Ovary (tissue), 7 donors: ENCODE measurements at regions not wholly inside any gene's neighbourhood (a gene's known extent, or its start where the extent isn't known, plus 50 kb on each side); places are given as distances from the start of the nearest gene placed in this dataset.

Experiments
- DNase-seq, 5 donors: peaks; one replicate each; pipeline ENCODE4 v3.0.0-alpha.2; 2019 to 2020
- H3K27ac ChIP-seq, 2 donors: fragments of 200-600 bp; one replicate each; pipeline versions ENCODE4 v1.5.1 to v1.8.0; 2019 to 2022
- H3K27me3 ChIP-seq: fragments of 200-600 bp; one replicate; pipeline ENCODE4 v1.8.0; 2022
- H3K36me3 ChIP-seq: fragments of 200-600 bp; sonication (generic); one replicate; pipeline ENCODE4 v1.5.1; 2019
- H3K4me1 ChIP-seq: one replicate; pipeline ENCODE4 v1.8.1; 2013; ENCODE audit warnings: mild to moderate bottlenecking, moderate library complexity; ENCODE audit not compliant: insufficient read depth
- H3K4me3 ChIP-seq: fragments of 200-600 bp; sonication (generic); one replicate; pipeline ENCODE4 v1.5.1; 2017
- H3K9me3 ChIP-seq, 2 donors: fragments of 200-600 bp in 1 of 2; sonication (generic) in 1 of 2; one replicate each; pipeline versions ENCODE4 v1.5.1 to v1.8.1; 2013 to 2019; ENCODE audit warnings: mild to moderate bottlenecking in 1 of 2, moderate library complexity in 1 of 2
- EP300 ChIP-seq: sonication (generic); formaldehyde crosslinking; IDR thresholded peaks from one replicate; pipeline ENCODE4 v1.6.1; 2017; ENCODE audit warnings: antibody characterized with exemption
- POLR2A ChIP-seq: fragments of 450-650 bp; IDR thresholded peaks from one replicate; pipeline ENCODE4 v1.6.1; 2017; ENCODE audit warnings: antibody characterized with exemption, mild to moderate bottlenecking, moderate library complexity
- WGBS, 3 donors: extraction: QIAGEN DNeasy Blood & Tissue Kit in 1 of 3; methylation state at CpG; one replicate each; pipeline versions ENCODE4 v1.1.5 to v1.1.7; 2013 to 2017; 5-methylcytosine and 5-hydroxymethylcytosine counted together
- intact Hi-C, 4 donors: fragments of 100-400 bp; cut with DNase I; formaldehyde crosslinking; loops; one replicate each; pipeline versions ENCODE4 v1.11.0 to v1.15.1; 2022 to 2023
- TF ChIP-seq, protein P1 (sequence below), 3 donors: fragments of 450-650 bp in 2 of 3; fragments of 200-600 bp in 1 of 3; IDR thresholded peaks; one replicate each; pipeline versions ENCODE4 v1.5.1 to v1.8.0; 2016 to 2022; ENCODE audit warnings: antibody characterized with exemption in 3 of 3, mild to moderate bottlenecking in 1 of 3
- donor health status: DM: no; HTN: no; CAD: no; lungs with moderate emphysema.
- donor health status: DM: no; HTN: no; CAD: no.
- donor health status: Bipolar disorder and iron deficiency.
- donor health status: DM: no; HTN: no; CAD: no.
- donor health status: DM: yes; HTN: yes; CAD: no.

DNA sequence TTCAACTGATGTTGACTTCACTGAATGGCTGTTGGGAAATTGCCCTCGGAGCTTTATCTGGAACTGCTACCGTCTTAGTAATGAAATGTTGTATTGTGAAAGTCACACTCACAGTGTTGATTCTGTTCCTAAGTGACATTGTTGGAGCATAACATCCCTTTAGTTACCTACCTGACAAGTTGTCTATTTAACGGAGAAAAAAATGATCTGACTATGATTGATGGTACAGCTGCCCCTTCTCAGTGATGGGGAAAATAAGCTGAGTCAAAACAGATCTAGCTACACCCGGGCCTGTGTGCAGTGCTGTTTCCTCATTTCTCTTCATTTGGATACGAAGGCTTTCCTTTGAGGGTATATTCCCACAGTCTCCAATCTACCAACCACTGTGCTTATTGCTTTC lies 472.3 kb upstream of the BRINP3 start:
- Histone ChIP-seq H3K4me3 (no peak overlapping the region), H3K9me3 (no peaks in the 10 kb centered on the region), H3K27me3 (no peaks in the 10 kb centered on the region), H3K27ac (no peak overlapping the region), H3K36me3 (no peaks in the 10 kb centered on the region), H3K4me1 (no peaks in the 10 kb centered on the region)
- TF ChIP-seq, protein P1, sequence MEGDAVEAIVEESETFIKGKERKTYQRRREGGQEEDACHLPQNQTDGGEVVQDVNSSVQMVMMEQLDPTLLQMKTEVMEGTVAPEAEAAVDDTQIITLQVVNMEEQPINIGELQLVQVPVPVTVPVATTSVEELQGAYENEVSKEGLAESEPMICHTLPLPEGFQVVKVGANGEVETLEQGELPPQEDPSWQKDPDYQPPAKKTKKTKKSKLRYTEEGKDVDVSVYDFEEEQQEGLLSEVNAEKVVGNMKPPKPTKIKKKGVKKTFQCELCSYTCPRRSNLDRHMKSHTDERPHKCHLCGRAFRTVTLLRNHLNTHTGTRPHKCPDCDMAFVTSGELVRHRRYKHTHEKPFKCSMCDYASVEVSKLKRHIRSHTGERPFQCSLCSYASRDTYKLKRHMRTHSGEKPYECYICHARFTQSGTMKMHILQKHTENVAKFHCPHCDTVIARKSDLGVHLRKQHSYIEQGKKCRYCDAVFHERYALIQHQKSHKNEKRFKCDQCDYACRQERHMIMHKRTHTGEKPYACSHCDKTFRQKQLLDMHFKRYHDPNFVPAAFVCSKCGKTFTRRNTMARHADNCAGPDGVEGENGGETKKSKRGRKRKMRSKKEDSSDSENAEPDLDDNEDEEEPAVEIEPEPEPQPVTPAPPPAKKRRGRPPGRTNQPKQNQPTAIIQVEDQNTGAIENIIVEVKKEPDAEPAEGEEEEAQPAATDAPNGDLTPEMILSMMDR (IDR thresholded peaks at IDR 0.05): no peak
- TF ChIP-seq EP300: no peak
- no peak for TF ChIP-seq POLR2A
- no peak for DNase-seq
- intact Hi-C loops: no loop called here
- WGBS, 3 donors: 22 to 37% (median 25%) methylated on average over 5 of the region's 5 CpGs

DNA sequence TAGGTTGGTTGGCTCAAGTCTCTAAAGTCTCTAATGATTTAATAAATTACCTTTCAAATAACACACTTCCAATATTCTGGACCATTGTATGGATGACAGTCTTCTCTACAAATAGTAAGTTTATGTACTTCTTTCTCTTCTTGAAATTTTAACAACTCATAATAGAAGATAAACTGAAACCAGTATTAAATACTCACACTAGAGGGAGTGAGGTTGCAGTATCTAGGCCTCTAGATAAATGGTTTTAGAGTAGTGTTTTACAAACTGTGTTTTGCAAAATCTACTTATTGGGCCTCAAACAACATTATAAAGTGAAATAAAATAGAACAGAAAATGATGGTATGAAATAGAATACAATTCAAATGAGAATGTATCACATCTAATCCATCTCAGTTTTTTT lies 479.9 kb upstream of the BRINP3 start:
- H3K4me1 ChIP-seq: no peaks in the 10 kb centered on the region
- H3K4me3 ChIP-seq: no peak overlapping the region
- DNase-seq: no peak
- intact Hi-C loops: no loop called here
- H3K9me3 ChIP-seq: no peaks in the 10 kb centered on the region
- no peaks in the 10 kb centered on the region for H3K27me3 ChIP-seq
- H3K36me3 ChIP-seq: no peaks in the 10 kb centered on the region
- TF ChIP-seq EP300 (no peak), POLR2A (no peak)
- TF ChIP-seq, protein P1 (IDR thresholded peaks at IDR 0.05): no peak
- no peak overlapping the region for H3K27ac ChIP-seq

DNA sequence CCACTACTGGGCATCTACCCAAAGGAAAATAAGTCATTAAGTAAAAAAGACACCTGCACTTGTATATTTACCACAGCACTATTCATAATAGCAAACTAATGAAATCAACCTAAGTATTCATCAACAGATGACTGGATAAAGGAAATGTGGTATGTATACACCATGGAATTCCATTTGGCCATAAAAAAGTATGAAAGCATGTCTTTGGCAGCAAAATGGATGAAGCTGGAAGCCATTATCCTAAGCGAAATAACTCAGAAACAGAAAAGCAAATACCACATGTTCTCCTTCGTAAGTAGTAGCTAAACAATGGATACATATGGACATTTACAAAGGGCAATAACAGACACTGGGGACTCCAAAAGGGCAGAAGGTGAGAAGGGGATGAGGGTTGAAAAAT lies 485.7 kb upstream of the BRINP3 start:
- 84 to 95% (median 93%) methylated on average over 2 of the region's 2 CpGs for WGBS, 3 donors
- intact Hi-C loops: no loop called here

DNA sequence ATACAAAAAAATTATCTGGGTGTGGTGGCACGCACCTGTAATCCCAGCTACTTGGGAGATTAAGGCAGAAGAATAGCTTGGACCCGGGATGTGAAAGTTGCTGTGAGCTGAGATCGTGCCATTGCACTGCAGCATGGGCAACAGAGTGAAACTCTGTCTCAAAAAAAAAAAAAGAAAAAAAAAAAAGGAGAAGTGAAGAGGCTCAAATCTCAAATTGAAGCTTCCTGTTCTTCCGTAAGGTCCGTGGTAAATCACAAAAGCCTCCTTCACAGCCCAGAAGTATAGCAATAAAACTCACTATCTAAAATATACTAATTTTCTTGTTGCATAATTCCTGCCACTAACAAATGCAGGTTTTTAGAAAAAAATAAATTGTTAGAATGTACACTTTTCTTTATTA lies 498.2 kb upstream of the BRINP3 start:
- Histone ChIP-seq H3K27ac (no peak overlapping the region), H3K4me3 (no peak overlapping the region), H3K27me3 (no peaks in the 10 kb centered on the region), H3K9me3 (no peaks in the 10 kb centered on the region), H3K4me1 (no peaks in the 10 kb centered on the region), H3K36me3 (no peaks in the 10 kb centered on the region)
- 84 to 92% (median 84%) methylated on average over 5 of the region's 5 CpGs for WGBS, 3 donors
- TF ChIP-seq, protein P1 (IDR thresholded peaks at IDR 0.05): no peak
- no peak for TF ChIP-seq EP300
- TF ChIP-seq POLR2A: no peak
- no peak for DNase-seq
- intact Hi-C loops: no loop called here

More for the DNA sequence above, 485.7 kb upstream of the BRINP3 start:
- Histone ChIP-seq H3K4me1 (no peaks in the 10 kb centered on the region), H3K27ac (no peak overlapping the region), H3K27me3 (no peaks in the 10 kb centered on the region), H3K4me3 (no peak overlapping the region), H3K9me3 (no peaks in the 10 kb centered on the region), H3K36me3 (no peaks in the 10 kb centered on the region)
- no peak for DNase-seq
- no peak for TF ChIP-seq POLR2A
- no peak for TF ChIP-seq EP300
- TF ChIP-seq, protein P1 (IDR thresholded peaks at IDR 0.05): no peak

DNA sequence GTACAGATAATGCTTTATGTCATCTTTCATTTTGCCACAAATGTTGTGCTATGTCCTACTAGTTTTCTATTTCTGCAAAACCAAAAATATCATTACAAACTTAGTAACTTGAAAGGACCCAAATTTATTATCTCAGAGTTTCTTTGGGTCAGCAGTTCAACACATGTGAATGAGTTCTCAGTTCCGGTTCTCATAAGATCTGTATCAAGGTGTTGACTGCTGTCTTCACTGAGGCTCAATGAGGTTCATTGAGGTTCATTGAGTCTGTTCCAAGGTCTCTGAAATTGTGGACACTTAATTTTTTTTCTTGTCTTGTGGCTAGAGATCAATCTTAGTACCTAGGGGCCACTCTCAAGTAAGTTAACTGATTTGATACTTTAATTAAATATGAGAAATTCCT lies 525.1 kb upstream of the BRINP3 start:
- Histone ChIP-seq H3K4me1 (no peaks in the 10 kb centered on the region), H3K9me3 (no peaks in the 10 kb centered on the region), H3K4me3 (no peak overlapping the region), H3K27me3 (no peaks in the 10 kb centered on the region), H3K36me3 (no peaks in the 10 kb centered on the region), H3K27ac (no peak overlapping the region)
- whole genome bisulfite sequencing, 3 donors: 83 to 93% (median 90%) methylated on average over 1 of the region's 1 CpG
- DNase-seq: no peak
- TF ChIP-seq POLR2A: no peak
- no peak for TF ChIP-seq EP300
- TF ChIP-seq, protein P1 (IDR thresholded peaks at IDR 0.05): no peak
- intact Hi-C loops: no loop called here
